Tibial nerve (tissue), 4 donors: ENCODE measurements at regions not wholly inside any gene's neighbourhood (a gene's known extent, or its start where the extent isn't known, plus 50 kb on each side); places are given as distances from the start of the nearest gene placed in this dataset.

Source experiments
- DNase-seq, 2 donors: peaks; one replicate each; pipeline ENCODE4 v3.0.0-alpha.2; 2019; ENCODE audit warnings: low spot score in 2 of 2
- H3K27ac ChIP-seq, 4 donors: fragments of 200-600 bp; sonication (generic) in 3 of 4; one replicate each; pipeline ENCODE4 v1.5.1; 2017 to 2019; ENCODE audit warnings: mild to moderate bottlenecking in 1 of 4
- H3K27me3 ChIP-seq, 2 donors: fragments of 200-600 bp; sonication (generic) in 1 of 2; one replicate each; pipeline versions ENCODE4 v1.5.1 to v1.6.0; 2017 to 2019
- H3K36me3 ChIP-seq, 3 donors: fragments of 200-600 bp; sonication (generic); one replicate each; pipeline ENCODE4 v1.5.1; 2018 to 2019
- H3K4me1 ChIP-seq, 4 donors: fragments of 200-600 bp; sonication (generic) in 3 of 4; one replicate each; pipeline ENCODE4 v1.5.1; 2017 to 2019
- H3K4me3 ChIP-seq, 4 donors: fragments of 200-600 bp; sonication (generic) in 3 of 4; one replicate each; pipeline ENCODE4 v1.5.1; 2017 to 2019; ENCODE audit warnings: mild to moderate bottlenecking in 1 of 4, moderate library complexity in 1 of 4
- H3K9me3 ChIP-seq, 4 donors: fragments of 200-600 bp; sonication (generic) in 3 of 4; one replicate each; pipeline ENCODE4 v1.5.1; 2017 to 2019
- CTCF ChIP-seq, 5 experiments: fragments of 200-600 bp in 3 of 5; fragments of 450-650 bp in 2 of 5; sonication (generic) in 3 of 5; IDR thresholded peaks; one replicate each; pipeline ENCODE4 v1.5.1; 2016 to 2019; ENCODE audit warnings: antibody characterized with exemption in 5 of 5, mild to moderate bottlenecking in 3 of 5, moderate library complexity in 2 of 5
- EP300 ChIP-seq, 2 donors: sonication (generic); formaldehyde crosslinking; IDR thresholded peaks; one replicate each; pipeline ENCODE4 v1.6.1; 2017; ENCODE audit warnings: antibody characterized with exemption in 2 of 2, mild to moderate bottlenecking in 1 of 2
- POLR2A ChIP-seq, 2 donors: fragments of 450-650 bp; IDR thresholded peaks; one replicate each; pipeline ENCODE4 v1.6.1; 2017; ENCODE audit warnings: antibody characterized with exemption in 2 of 2, mild to moderate bottlenecking in 2 of 2, moderate library complexity in 2 of 2
- WGBS, 2 donors: methylation state at CpG; one replicate each; pipeline ENCODE4 v1.1.5; 2018; 5-methylcytosine and 5-hydroxymethylcytosine counted together

- Histone ChIP-seq H3K27ac (no peak overlapping the region), H3K9me3 (no peaks in the 10 kb centered on the region), H3K4me1 (no peaks in the 10 kb centered on the region), H3K27me3 (no peaks in the 10 kb centered on the region), H3K36me3 (no peaks in the 10 kb centered on the region), H3K4me3 (no peak overlapping the region)
- no peak for DNase-seq
- TF ChIP-seq CTCF (IDR thresholded peaks at IDR 0.05): no peak
- TF ChIP-seq EP300 (IDR thresholded peaks at IDR 0.05): no peak
- no peak for TF ChIP-seq POLR2A (IDR thresholded peaks at IDR 0.05)
Observed at GRCh38 chr2:193562031-193562430, 1367.3 kb upstream of the TMEFF2 start.

DNA sequence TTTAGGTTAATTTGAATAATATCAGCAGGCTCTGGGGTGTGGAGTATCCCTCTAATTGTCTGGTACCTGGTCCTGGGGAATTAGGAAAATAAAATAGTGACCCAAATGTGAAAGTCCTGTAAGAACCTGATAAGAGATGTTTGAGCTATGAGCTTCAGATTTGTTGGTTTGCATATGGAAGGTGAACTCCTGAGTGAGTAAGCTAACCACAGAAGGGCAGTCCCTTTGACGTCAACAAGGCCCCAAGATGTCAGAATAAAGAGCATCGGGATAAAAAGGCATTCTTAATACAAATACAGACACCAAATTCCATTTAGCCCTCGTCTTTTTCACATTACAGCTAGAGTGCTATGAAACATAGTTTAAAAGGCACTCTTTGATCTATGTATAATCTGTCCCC lies 1366.3 kb upstream of the TMEFF2 start:
- 71 to 75% methylated on average over 3 of the region's 3 CpGs for WGBS, 2 donors
- Histone ChIP-seq H3K4me1 (no peaks in the 10 kb centered on the region), H3K27ac (no peak overlapping the region), H3K27me3 (no peaks in the 10 kb centered on the region), H3K4me3 (no peak overlapping the region), H3K9me3 (no peaks in the 10 kb centered on the region), H3K36me3 (no peaks in the 10 kb centered on the region)
- no peak for DNase-seq
- no peak for TF ChIP-seq CTCF (IDR thresholded peaks at IDR 0.05)
- TF ChIP-seq EP300 (IDR thresholded peaks at IDR 0.05): no peak
- TF ChIP-seq POLR2A (IDR thresholded peaks at IDR 0.05): no peak

GRCh38 chr2:193556766-193557470 lies 1362.2 kb upstream of the TMEFF2 start:
- Histone ChIP-seq H3K4me1 (no peaks in the 10 kb centered on the region), H3K27ac (no peak overlapping the region), H3K4me3 (no peak overlapping the region), H3K9me3 (no peaks in the 10 kb centered on the region), H3K36me3 (no peaks in the 10 kb centered on the region), H3K27me3 (no peaks in the 10 kb centered on the region)
- 45% methylated on average over 1 of the region's 1 CpG for WGBS, 2 donors
- DNase-seq: no peak
- TF ChIP-seq EP300 (IDR thresholded peaks at IDR 0.05): no peak
- no peak for TF ChIP-seq CTCF (IDR thresholded peaks at IDR 0.05)
- no peak for TF ChIP-seq POLR2A (IDR thresholded peaks at IDR 0.05)

- Histone ChIP-seq H3K36me3 (no peaks in the 10 kb centered on the region), H3K27ac (no peak overlapping the region), H3K9me3 (peaks cover 0 to 21% (median 0%) of the 10 kb centered on the region in 4 donors), H3K4me3 (no peak overlapping the region), H3K4me1 (no peaks in the 10 kb centered on the region), H3K27me3 (no peaks in the 10 kb centered on the region)
- TF ChIP-seq EP300 (IDR thresholded peaks at IDR 0.05) (no peak), POLR2A (IDR thresholded peaks at IDR 0.05) (no peak), CTCF (IDR thresholded peaks at IDR 0.05) (no peak)
- no peak for DNase-seq
Observed at GRCh38 chr2:193549661-193550060, 1354.9 kb upstream of the TMEFF2 start.

- Histone ChIP-seq H3K27ac (no peak overlapping the region), H3K4me3 (no peak overlapping the region), H3K36me3 (no peaks in the 10 kb centered on the region), H3K9me3 (peaks cover 0 to 29% (median 0%) of the 10 kb centered on the region in 4 donors), H3K4me1 (no peaks in the 10 kb centered on the region), H3K27me3 (no peaks in the 10 kb centered on the region)
- 74 to 75% methylated on average over 3 of the region's 3 CpGs for WGBS, 2 donors
- no peak for TF ChIP-seq CTCF (IDR thresholded peaks at IDR 0.05)
- no peak for TF ChIP-seq POLR2A (IDR thresholded peaks at IDR 0.05)
- TF ChIP-seq EP300 (IDR thresholded peaks at IDR 0.05): no peak
- no peak for DNase-seq
Observed at GRCh38 chr2:193542762-193543161, 1348.0 kb upstream of the TMEFF2 start.
